ENCODE measurements at regions not wholly inside any gene's neighbourhood (a gene's known extent, or its start where the extent isn't known, plus 50 kb on each side); places are given as distances from the start of the nearest gene placed in this dataset.

DNA sequence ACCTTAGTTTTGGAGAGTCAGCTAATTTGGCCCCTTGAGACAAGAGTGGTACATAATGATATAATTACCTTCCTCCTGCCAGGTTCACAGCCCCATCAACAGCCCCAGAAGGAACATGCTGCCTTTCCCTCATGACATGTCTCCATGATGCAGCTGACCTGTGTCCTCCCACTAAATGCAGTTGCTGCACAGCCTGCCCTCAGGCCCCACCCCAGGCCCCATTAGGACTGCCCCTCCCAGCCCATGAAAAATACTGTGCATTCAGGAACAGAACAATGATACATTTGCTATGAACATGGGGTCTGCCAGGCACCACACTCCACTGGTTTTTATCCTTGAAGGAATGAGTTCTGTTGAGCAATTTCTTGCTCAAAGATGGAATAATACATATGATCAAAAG is 176.4 kb downstream of the C5orf15 start:
- H2AFZ ChIP-seq (ENCODE audit: low read length), result no peak overlapping the region
- no peaks in the 10 kb centered on the region for H3K79me2 ChIP-seq (ENCODE audit: insufficient read depth, low read length)
- no peaks in the 10 kb centered on the region for H3K9me3 ChIP-seq (ENCODE audit: insufficient read depth, low read depth, low read length)
- H3K9me2 ChIP-seq (replicated peaks; ENCODE audit: low read depth, low read length), result no peaks in the 10 kb centered on the region
- no peaks in the 10 kb centered on the region for H3K27me3 ChIP-seq (ENCODE audit: insufficient read depth, low read length, poor library complexity, severe bottlenecking)
- no peaks in the 10 kb centered on the region for H4K20me1 ChIP-seq (ENCODE audit: insufficient read depth, low read length, poor library complexity, severe bottlenecking)
- H3K4me3 ChIP-seq (ENCODE audit: low read length, poor library complexity, severe bottlenecking), result no peak overlapping the region
- TF ChIP-seq, protein P1, sequence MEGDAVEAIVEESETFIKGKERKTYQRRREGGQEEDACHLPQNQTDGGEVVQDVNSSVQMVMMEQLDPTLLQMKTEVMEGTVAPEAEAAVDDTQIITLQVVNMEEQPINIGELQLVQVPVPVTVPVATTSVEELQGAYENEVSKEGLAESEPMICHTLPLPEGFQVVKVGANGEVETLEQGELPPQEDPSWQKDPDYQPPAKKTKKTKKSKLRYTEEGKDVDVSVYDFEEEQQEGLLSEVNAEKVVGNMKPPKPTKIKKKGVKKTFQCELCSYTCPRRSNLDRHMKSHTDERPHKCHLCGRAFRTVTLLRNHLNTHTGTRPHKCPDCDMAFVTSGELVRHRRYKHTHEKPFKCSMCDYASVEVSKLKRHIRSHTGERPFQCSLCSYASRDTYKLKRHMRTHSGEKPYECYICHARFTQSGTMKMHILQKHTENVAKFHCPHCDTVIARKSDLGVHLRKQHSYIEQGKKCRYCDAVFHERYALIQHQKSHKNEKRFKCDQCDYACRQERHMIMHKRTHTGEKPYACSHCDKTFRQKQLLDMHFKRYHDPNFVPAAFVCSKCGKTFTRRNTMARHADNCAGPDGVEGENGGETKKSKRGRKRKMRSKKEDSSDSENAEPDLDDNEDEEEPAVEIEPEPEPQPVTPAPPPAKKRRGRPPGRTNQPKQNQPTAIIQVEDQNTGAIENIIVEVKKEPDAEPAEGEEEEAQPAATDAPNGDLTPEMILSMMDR (conservative IDR thresholded peaks at IDR 0.05; ENCODE audit: low read length), result no peak
- no peak for TF ChIP-seq EZH2phosphoT487 (IDR thresholded peaks at IDR 0.05; ENCODE audit: borderline replicate concordance)
- no peaks in the 10 kb centered on the region for H3K36me3 ChIP-seq (ENCODE audit: insufficient read depth, low read length)
- no peak overlapping the region for H3K4me2 ChIP-seq (ENCODE audit: low read depth, low read length, poor library complexity, severe bottlenecking)
- no peak overlapping the region for H3K9ac ChIP-seq (ENCODE audit: low read depth, low read length, poor library complexity, severe bottlenecking)
- H3F3A ChIP-seq (ENCODE audit: low read depth), result no peaks in the 10 kb centered on the region
- no peaks in the 10 kb centered on the region for H3K4me1 ChIP-seq (ENCODE audit: insufficient read depth, low read length, poor library complexity, severe bottlenecking)

DNA sequence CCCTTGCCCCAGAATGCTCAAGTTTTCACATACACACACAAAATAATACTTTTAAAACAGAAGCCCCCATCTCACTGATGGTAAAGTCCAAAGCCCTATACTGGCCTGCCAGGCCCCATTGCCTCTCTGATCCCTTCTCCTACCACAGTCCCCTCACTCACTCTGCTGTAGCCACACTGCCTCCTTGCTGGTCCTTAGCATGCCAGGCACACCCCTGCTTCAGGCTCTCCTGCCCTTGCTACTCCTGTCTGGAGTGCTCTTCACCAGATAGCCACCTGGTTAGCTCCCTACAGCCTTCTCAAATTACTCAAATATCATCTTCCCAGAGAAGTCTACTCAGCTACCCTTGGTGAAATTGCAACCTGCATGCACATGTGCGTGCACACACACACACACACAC is 177.5 kb downstream of the C5orf15 start:
- Histone ChIP-seq H3K9ac (ENCODE audit: low read depth, low read length, poor library complexity, severe bottlenecking) (no peak overlapping the region), H3K4me2 (ENCODE audit: low read depth, low read length, poor library complexity, severe bottlenecking) (no peak overlapping the region), H3K9me3 (ENCODE audit: insufficient read depth, low read depth, low read length) (no peaks in the 10 kb centered on the region), H3K9me2 (replicated peaks; ENCODE audit: low read depth, low read length) (no peaks in the 10 kb centered on the region), H3K4me1 (ENCODE audit: insufficient read depth, low read length, poor library complexity, severe bottlenecking) (no peaks in the 10 kb centered on the region), H4K20me1 (ENCODE audit: insufficient read depth, low read length, poor library complexity, severe bottlenecking) (no peaks in the 10 kb centered on the region), H3K4me3 (ENCODE audit: low read length, poor library complexity, severe bottlenecking) (no peak overlapping the region), H3K27me3 (ENCODE audit: insufficient read depth, low read length, poor library complexity, severe bottlenecking) (no peaks in the 10 kb centered on the region), H2AFZ (ENCODE audit: low read length) (no peak overlapping the region), H3K79me2 (ENCODE audit: insufficient read depth, low read length) (no peaks in the 10 kb centered on the region), H3F3A (ENCODE audit: low read depth) (no peaks in the 10 kb centered on the region), H3K36me3 (ENCODE audit: insufficient read depth, low read length) (no peaks in the 10 kb centered on the region)
- TF ChIP-seq EZH2phosphoT487 (IDR thresholded peaks at IDR 0.05; ENCODE audit: borderline replicate concordance), result no peak

GRCh38 chr5:133789428-133789827 is 177.1 kb upstream of the FSTL4 start:
- Histone ChIP-seq H3K36me3 (ENCODE audit: insufficient read depth, low read length) (no peaks in the 10 kb centered on the region), H3K79me2 (ENCODE audit: insufficient read depth, low read length) (no peaks in the 10 kb centered on the region), H3K9ac (ENCODE audit: low read depth, low read length, poor library complexity, severe bottlenecking) (no peak overlapping the region), H3K9me2 (replicated peaks; ENCODE audit: low read depth, low read length) (no peaks in the 10 kb centered on the region), H3K27me3 (ENCODE audit: insufficient read depth, low read length, poor library complexity, severe bottlenecking) (no peaks in the 10 kb centered on the region), H3K4me1 (ENCODE audit: insufficient read depth, low read length, poor library complexity, severe bottlenecking) (no peaks in the 10 kb centered on the region), H3K4me3 (ENCODE audit: low read length, poor library complexity, severe bottlenecking) (no peak overlapping the region), H2AFZ (ENCODE audit: low read length) (no peak overlapping the region), H3K4me2 (ENCODE audit: low read depth, low read length, poor library complexity, severe bottlenecking) (no peak overlapping the region), H3F3A (ENCODE audit: low read depth) (no peaks in the 10 kb centered on the region), H4K20me1 (ENCODE audit: insufficient read depth, low read length, poor library complexity, severe bottlenecking) (no peaks in the 10 kb centered on the region), H3K9me3 (ENCODE audit: insufficient read depth, low read depth, low read length) (no peaks in the 10 kb centered on the region)
- TF ChIP-seq, protein P1 (conservative IDR thresholded peaks at IDR 0.05; ENCODE audit: low read length), result no peak
- no peak for TF ChIP-seq EZH2phosphoT487 (IDR thresholded peaks at IDR 0.05; ENCODE audit: borderline replicate concordance)

- no peak overlapping the region for H3K4me3 ChIP-seq (ENCODE audit: low read length, poor library complexity, severe bottlenecking)
- H3K9me3 ChIP-seq (ENCODE audit: insufficient read depth, low read depth, low read length), result no peaks in the 10 kb centered on the region
- no peaks in the 10 kb centered on the region for H3K9me2 ChIP-seq (replicated peaks; ENCODE audit: low read depth, low read length)
- no peak overlapping the region for H3K9ac ChIP-seq (ENCODE audit: low read depth, low read length, poor library complexity, severe bottlenecking)
- H3F3A ChIP-seq (ENCODE audit: low read depth), result no peaks in the 10 kb centered on the region
- no peaks in the 10 kb centered on the region for H3K36me3 ChIP-seq (ENCODE audit: insufficient read depth, low read length)
- no peaks in the 10 kb centered on the region for H3K4me1 ChIP-seq (ENCODE audit: insufficient read depth, low read length, poor library complexity, severe bottlenecking)
- no peak for TF ChIP-seq EZH2phosphoT487 (IDR thresholded peaks at IDR 0.05; ENCODE audit: borderline replicate concordance)
- TF ChIP-seq, protein P1 (conservative IDR thresholded peaks at IDR 0.05; ENCODE audit: low read length), result no peak
- no peak overlapping the region for H3K4me2 ChIP-seq (ENCODE audit: low read depth, low read length, poor library complexity, severe bottlenecking)
- H3K27me3 ChIP-seq (ENCODE audit: insufficient read depth, low read length, poor library complexity, severe bottlenecking), result no peaks in the 10 kb centered on the region
- H4K20me1 ChIP-seq (ENCODE audit: insufficient read depth, low read length, poor library complexity, severe bottlenecking), result no peaks in the 10 kb centered on the region
- no peak overlapping the region for H2AFZ ChIP-seq (ENCODE audit: low read length)
- H3K79me2 ChIP-seq (ENCODE audit: insufficient read depth, low read length), result no peaks in the 10 kb centered on the region
Measured at GRCh38 chr5:133788121-133788520, 175.8 kb upstream of the FSTL4 start.
